WERI-Rb-1 (cell line): ENCODE measurements at regions not wholly inside any gene's neighbourhood (a gene's known extent, or its start where the extent isn't known, plus 50 kb on each side); places are given as distances from the start of the nearest gene placed in this dataset.

Source experiments
- DNase-seq: peaks from one replicate; pipeline ENCODE4 v3.0.0-alpha.2; 2020
- H3K27ac ChIP-seq: fragments of 250-450 bp; sonication (Bioruptor Pico); 2 replicates; pipeline ENCODE4 v1.5.1; 2020; ENCODE audit warnings: mild to moderate bottlenecking, moderate library complexity
- H3K27me3 ChIP-seq: fragments of 250-450 bp; sonication (Bioruptor Pico); 2 replicates; pipeline ENCODE4 v1.5.1; 2021; ENCODE audit warnings: mild to moderate bottlenecking, low read depth, moderate library complexity; ENCODE audit not compliant: insufficient read depth, severe bottlenecking
- H3K36me3 ChIP-seq: fragments of 250-450 bp; sonication (Bioruptor Pico); 2 replicates; pipeline ENCODE4 v1.5.1; 2020; ENCODE audit warnings: mild to moderate bottlenecking, moderate library complexity
- H3K4me3 ChIP-seq: 2 replicates; pipeline ENCODE4 v1.5.1; 2011; ENCODE audit warnings: low read depth, mild to moderate bottlenecking, control low read depth, low read length
- H3K9me3 ChIP-seq: fragments of 250-450 bp; sonication (Bioruptor Pico); 2 replicates; pipeline ENCODE4 v1.5.1; 2021; ENCODE audit warnings: mild to moderate bottlenecking, moderate library complexity; ENCODE audit not compliant: severe bottlenecking
- CTCF ChIP-seq: IDR thresholded peaks from 2 replicates; pipeline ENCODE4 v1.5.1; 2011; ENCODE audit warnings: low read depth, mild to moderate bottlenecking, control low read depth, inconsistent platforms, low read length

- no peak overlapping the region for H3K27ac ChIP-seq
- no peaks in the 10 kb centered on the region for H3K27me3 ChIP-seq
- TF ChIP-seq CTCF = no peak
- no peak overlapping the region for H3K4me3 ChIP-seq
- no peaks in the 10 kb centered on the region for H3K36me3 ChIP-seq
- H3K9me3 ChIP-seq = no peaks in the 10 kb centered on the region
- no peak for DNase-seq
These were observed 115.8 kb downstream of the ZIC5 start for GRCh38 chr13:99855526-99856420.

- H3K27ac ChIP-seq = no peak overlapping the region
- H3K36me3 ChIP-seq = no peaks in the 10 kb centered on the region
These were observed 117.2 kb downstream of the ZIC5 start for GRCh38 chr13:99854366-99854765.

GRCh38 chr13:99847318-99847750 lies 124.2 kb downstream of the ZIC5 start:
- no peak for TF ChIP-seq CTCF
- Histone ChIP-seq H3K27me3 (no peaks in the 10 kb centered on the region), H3K4me3 (no peak overlapping the region), H3K27ac (no peak overlapping the region), H3K9me3 (no peaks in the 10 kb centered on the region), H3K36me3 (no peaks in the 10 kb centered on the region)
- DNase-seq = no peak

More at GRCh38 chr13:99854366-99854765, 117.2 kb downstream of the ZIC5 start:
- no peak for DNase-seq
- no peak for TF ChIP-seq CTCF
- H3K4me3 ChIP-seq = no peak overlapping the region
- no peaks in the 10 kb centered on the region for H3K27me3 ChIP-seq
- H3K9me3 ChIP-seq = no peaks in the 10 kb centered on the region

GRCh38 chr13:99845161-99845874 lies 126.2 kb downstream of the ZIC5 start:
- no peaks in the 10 kb centered on the region for H3K27me3 ChIP-seq
- no peaks in the 10 kb centered on the region for H3K36me3 ChIP-seq
- no peak for TF ChIP-seq CTCF
- no peak overlapping the region for H3K27ac ChIP-seq
- no peaks in the 10 kb centered on the region for H3K9me3 ChIP-seq
- no peak overlapping the region for H3K4me3 ChIP-seq
- DNase-seq = no peak

- no peak for TF ChIP-seq CTCF
- Histone ChIP-seq H3K36me3 (no peaks in the 10 kb centered on the region), H3K4me3 (no peak overlapping the region), H3K27me3 (no peaks in the 10 kb centered on the region), H3K9me3 (no peaks in the 10 kb centered on the region), H3K27ac (no peak overlapping the region)
- DNase-seq = peak; percentile 41
These were observed 127.1 kb downstream of the ZIC5 start for GRCh38 chr13:99844421-99844820.
